ENCODE measurements at regions not wholly inside any gene's neighbourhood (a gene's known extent, or its start where the extent isn't known, plus 50 kb on each side); places are given as distances from the start of the nearest gene placed in this dataset.
A peak's percentile ranks its signal among the peaks of the same experiment; 100 is the strongest.
"Not testable (repeated sequence)": the region's sequence is repeated elsewhere in the genome, so short reads cannot be mapped to it uniquely, and the experiment has no call there.

DNA sequence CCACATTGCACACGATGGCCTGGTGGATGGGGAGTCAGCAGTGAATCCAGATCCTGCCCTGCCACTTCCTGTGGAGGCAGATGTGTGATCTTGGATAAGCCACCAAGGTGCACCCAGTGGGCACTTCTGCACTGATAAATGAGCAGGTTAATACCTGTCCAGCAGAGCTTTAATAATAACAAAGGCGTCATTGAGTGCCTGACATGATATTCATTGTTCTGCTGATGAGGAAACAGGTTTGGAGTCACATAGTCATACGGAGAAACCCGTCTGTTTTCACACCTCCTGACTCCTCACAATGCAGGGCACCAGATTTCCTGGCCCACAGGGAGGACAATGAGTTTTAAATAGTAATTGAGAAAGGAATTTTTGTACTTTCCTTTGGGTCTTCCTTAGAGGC lies 324.6 kb upstream of the CDH5 start:
- DNase-seq: no peak

DNA sequence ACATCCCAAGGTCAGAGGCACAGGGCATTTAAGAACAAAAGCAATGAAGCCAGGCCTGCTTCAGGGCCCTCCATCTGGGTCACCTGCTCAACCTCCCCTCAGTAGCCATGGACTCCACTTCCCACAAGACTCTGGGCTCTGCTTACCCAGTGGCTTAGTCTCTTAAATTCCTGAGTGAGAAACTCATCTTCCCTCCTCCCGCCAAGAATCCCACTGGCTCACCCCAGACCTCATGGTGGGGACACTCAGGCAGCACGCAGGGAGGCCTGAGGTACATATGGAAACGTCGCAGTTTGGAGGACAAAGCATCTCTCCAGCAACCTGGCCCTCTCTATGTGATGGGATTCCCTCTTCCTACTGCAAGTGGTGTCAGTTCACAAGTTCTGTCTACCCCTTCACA lies 326.7 kb upstream of the CDH5 start:
- no peak for DNase-seq

DNA sequence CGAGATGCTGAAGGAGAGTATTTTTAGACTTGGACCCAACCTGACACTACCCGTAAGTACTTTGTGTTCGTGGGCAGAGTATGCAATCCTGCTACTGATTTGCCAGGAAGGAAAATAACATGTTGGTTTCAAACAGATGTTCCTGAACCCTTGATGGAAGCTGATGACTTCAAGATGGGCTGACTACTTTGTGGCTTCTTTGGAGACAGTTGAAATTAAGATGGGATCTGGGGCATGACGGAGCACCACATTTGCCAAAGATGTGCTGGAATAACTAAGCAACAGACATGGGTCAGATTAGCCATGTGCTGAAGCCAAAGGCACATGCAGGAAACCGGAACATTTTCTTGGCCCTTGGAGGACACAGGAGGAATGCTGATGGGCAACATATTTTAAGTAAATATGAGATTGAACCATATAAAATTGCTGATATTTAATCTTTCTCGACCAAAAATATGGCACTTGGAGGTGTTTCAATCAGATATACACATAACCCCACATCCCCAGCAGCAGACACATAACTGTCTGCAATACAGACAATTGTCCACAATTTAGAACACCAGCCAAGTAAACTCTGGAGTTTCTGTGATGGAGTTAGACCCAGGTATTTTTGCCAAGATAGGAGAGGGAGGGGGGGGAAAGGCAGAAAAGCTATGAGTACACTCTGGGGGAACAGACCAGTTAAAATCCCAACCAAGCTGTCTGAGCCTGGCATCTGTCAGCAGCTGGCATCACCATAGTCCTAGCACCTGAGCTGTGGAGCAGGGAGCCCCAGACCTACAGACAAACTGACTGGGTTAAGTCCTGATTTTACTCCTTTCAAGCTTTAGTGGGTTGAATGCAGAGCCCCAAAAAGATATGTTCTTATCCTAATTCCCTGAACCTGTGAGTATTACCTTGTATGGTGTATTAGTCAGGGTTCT lies 329.4 kb upstream of the CDH5 start:
- no peak for DNase-seq

DNA sequence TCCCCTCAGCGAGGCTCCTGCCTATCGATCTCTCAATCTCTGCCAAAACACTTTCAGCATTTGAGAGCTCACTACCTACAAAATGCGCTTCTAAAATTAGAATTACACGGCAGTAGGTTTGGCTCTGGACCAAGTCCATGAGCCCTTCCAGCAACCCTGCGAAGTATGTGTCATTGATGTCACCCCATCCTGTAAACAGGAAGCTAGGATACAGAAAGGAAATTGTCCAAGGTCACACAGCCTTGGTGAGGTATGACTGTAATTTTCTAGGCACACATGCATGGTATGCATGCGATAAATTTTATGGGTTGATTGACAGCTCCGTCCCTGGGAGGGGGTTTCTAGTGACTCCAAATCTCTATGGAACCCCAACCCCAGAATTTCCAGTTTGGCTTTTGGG lies 330.3 kb upstream of the CDH5 start:
- DNase-seq: no peak

DNA sequence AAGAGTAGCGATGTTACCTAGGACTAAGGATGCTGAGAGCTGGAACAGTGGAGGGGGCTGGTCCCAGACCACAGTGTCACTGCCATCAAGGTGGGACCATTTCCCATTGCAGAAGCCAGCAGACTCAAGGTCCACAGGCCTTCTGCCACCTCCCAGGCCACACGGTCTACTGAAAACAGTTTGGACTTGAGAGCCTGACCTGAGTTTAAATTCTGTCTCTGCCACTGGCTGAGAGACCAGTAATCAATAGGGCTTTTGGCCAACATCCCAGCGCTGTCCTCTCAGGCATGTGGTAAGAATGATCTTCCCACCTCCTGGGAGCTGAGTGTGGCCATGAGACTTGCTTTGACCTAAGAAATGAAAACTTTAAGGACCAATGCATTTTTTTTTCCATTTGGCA lies 331.4 kb upstream of the CDH5 start:
- DNase-seq: no peak

DNA sequence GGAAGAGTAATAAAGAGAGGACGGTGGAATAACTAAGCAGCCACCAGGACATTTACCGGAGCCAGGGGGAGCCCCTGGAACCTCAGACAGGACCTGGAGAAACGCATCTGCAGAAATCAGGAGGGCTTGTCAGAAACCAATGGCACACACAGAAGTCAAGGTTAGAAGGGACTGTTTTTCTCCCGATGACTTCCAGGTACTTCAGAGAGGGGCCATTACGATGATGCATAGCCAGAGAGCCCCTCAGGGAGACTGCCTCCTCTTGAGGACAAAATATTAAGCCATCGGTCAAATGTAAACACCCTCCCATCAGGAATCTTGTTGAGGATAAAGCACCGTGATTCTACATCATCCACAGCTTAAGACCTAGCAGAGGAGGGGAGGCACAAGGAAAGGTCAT lies 333.6 kb upstream of the CDH5 start:
- DNase-seq: no peak

DNA sequence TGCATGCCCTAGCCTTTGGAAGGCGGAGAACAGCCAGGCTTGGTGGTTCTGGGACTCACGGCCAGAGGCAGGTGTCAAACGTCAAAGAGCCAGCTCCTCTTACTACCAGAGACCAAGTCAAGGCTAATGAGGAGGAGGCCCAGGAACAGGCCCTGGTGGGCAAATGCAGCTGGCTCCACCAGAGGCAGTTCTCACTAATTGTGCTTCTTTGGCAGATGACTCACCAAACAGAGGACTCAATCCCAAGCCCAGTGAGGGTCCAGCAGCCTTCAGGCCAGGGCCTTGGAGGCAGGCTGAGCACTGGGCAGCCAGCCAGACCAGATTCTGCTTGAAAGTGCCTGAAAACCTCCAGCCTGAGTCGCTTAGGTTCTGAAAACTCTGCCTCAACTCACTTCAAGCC lies 336.5 kb upstream of the CDH5 start:
- no peak for DNase-seq

DNA sequence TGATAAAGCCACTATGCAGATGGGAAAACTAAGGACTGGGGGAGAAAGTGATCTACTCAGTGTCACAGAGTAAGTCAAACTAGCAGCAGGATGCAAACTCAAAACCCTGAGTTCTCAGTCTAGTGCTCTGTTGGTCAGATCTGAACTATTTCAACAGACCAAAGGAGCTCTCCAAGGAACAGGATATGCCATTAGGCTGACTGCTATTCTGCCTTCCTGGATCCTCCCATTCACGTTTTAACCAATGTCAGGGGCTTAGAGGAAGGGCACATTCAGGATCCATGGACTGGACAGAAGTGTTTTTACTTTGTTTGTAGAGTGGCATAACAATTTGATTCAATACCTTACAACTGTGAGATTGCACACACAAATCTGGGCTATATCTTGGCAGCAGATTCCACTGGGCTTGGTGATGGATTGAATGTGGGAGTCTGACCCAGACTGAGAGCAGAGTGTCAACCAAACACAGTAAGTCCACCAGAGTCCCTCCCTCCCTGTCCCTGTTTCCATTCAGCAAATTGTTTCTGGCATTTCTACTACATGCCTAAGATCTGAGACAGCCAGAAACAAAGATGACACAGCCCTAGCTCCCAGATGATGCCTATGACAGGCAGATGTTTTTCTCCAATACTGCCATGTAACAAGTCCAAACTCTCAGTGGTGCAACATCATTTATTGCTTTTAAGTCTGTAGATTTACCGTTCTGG lies 337.8 kb upstream of the CDH5 start:
- DNase-seq: no peak

DNA sequence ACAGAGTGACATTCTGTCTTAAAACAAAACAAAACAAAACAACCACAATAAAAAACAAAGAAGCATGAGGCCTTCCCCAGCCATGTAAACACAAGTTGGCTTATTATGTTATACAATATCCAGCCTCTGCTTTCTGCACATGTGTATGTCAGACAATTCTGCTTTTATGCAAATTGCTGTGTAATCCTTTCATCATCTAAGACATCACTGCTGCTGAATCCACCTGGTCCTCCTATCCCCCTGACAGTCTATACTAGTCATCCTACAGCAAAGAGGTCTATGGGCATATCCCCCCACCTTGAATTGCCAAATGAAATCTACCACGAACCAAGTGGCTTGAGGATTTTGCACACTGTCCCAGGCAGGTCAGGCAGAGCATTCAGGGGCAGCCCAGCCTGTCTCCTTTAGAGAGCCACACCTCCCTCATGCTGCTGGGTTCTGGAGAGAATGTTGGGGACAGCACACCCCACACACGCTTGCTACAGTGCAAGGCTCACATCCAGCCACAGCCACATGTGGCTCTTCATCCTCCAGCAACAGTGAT lies 339.6 kb upstream of the CDH5 start:
- no peak for DNase-seq

DNA sequence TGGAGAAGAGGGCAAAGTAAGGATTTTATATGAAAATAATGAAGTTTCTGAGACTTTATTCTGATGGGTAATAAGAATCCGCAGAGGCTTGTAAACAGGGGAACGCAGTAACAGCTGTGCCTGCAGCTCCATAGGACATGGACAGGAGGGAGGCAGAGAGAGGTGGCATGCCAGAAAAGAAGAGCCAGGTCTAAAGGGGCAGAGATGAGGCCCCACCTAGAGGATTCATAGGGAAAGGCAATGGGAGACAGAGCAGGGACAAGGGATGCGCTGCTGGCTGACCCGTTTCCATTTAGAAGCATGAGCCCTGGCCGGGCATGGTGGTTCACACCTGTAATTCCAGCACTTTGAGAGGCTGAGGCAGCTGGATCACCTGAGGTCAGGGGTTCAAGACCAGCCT lies 340.3 kb upstream of the CDH5 start:
- no peak for DNase-seq

DNA sequence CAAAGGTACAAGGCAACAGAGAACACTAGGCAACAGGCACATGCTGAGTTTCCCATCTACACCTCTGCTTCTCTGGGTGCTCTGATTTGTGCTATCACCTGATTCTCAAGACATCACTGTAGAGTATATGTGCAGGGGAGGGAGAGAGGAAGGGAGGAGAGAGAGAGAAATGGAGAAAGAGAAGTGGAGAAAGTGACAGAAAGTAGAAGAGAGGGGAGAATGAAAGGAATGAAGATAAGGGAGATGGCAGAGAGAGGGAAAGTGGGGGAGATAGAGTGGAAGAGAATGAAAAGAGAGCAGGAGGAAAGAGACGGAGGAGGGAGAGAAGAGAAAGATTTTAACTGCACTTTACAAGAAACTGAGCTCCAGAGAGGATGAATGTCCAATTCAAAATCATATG lies 340.7 kb upstream of the CDH5 start:
- no peak for DNase-seq

DNA sequence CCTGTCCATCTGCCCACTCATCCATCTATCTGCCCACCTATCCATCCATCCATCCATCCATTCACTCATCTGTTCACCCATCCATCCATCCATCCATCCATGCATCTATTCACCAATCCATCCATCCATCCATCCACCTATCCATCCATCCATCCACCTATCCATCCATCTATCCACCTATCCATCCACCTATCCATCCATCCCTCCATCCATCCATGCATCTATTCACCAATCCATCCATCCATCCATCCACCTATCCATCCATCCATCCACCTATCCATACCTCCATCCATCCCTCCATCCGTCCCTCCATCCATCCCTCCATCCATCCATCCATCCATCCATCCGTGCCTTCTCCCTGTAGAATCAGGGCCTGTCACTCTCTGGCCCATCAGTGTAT lies 341.9 kb upstream of the CDH5 start:
- not testable (repeated sequence) for DNase-seq

DNA sequence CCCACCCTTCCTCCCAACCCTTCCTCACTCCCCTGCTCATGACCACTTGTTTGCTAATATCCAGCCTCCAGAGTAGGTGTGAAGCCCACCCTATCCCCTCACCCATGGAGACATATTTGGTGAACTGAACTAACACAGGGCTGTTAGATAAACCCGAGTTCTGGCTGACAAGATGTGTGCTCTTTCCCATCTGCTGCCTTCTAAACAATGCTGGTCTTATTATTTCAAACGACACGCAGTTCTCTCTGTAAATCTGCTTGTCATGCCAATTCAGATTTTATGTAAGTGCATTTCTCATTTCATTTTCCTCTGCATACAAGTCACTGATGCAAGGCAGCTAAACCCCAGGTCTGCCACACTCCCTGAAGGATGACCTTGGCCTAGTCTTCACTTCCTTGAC lies 343.0 kb upstream of the CDH5 start:
- DNase-seq: no peak

DNA sequence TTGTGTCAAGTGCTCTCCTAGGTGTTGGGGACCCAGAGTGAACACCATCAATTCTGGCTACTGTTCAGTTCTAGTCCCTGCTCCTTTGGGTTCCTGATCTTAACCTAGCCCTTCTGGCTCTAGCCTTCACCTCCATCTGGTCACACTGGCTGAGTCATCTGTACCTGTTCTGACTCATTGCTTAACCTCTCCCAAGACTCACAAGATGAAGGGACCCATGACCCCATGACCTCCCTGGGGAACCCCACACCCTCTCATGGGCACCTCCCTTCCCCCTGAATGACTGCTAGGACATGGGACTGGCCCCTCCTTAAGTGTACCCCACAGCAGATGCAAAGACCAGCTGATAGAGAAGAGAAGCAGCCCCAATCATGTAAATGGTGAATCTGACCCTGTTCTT lies 345.8 kb upstream of the CDH5 start:
- peak in 1 of 2 donors; percentile 10 for DNase-seq

DNA sequence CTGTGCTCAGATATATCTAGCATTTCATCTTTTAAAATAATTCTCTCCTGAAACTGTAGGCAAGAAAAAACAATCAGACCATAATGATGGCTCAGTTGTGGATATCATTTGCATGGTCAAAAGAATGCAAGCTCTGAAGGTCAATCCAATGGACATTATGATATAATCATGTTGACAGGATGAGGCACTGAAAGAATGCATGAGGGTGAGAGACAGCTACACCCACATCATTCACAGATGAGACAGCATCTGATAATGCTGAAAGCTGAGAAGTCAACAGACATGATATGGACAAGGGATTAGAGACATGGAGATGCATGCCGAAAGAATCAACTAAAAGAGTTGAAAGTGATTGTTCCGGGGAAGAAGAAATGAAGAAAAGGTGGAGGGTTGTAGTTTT lies 346.4 kb upstream of the CDH5 start:
- DNase-seq: no peak

DNA sequence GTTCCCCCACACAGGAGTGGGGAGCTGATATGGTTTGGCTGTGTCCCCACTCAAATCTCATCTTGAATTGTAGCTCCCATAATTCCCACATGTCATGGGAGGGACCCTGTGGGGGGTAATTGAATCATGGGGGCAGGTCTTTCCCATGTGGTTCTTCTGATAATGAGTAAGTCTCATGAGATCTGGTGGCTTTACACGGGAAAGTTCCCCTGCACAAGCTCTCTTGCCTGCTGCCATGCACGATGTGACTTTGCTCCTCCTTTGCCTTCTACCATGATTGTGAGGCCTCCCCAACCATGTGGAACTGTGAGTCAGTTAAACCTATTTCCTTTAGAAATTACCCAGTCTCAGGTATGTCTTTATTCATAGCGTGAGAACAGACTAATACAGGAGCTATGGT lies 347.0 kb upstream of the CDH5 start:
- not testable (repeated sequence) for DNase-seq

DNA sequence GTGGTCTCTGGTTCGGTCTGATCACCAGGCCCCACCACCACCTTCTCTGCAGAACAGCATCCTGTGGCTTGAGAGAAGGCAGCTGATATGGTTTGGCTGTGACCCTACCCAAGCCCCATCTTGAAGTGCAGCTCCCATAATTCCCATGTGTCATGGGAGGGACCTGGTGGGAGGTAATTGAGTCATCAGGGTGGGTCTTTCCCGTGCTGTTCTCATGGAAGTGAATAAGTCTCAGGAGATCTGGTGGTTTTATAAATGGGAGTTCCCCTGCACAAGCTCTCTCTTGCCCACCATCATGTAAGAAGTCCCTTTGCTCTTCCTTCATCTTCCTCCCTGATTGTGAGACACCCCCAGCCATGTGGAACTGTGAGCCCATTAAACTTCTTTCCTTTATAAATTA lies 352.3 kb upstream of the CDH5 start:
- peak in 1 of 2 donors; percentile 12 for DNase-seq

DNA sequence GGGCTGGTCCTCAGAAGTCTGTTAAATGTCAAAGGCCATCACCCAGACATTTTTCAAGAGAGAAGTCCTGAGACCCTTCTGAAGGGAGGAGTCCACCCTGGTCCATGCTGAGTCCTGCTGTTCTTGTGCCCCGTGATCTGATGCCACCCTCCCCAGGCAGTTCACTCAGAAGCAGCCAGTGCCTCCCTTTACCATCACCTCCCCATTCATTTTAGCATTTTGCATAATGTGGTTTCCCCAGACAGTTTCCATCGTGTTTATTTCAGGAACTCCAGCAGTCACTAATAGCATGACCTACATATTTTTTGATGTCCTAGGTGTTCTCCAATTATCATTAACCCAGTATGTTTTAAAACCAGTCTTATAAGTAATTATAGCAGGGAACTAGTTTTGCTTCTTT lies 353.0 kb upstream of the CDH5 start:
- DNase-seq: no peak

DNA sequence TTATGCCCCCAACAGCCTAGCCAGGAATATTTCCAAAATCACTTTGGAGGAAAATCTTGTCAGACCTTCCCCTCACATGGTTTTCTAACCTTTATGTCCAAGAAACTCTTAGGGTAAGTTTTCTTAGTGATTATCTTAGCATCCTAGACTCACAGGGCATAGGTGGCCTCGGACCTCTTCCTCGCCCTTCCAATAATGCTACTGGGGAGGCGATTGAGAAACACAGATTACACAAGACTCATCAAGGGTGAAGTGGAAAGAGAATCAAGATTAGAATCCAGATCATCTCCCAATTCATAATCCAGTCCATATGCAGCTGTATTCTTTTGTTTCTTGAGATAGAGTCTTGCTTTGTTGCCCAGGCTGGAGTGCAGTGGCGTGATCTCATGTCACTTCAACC lies 358.4 kb upstream of the CDH5 start:
- no peak for DNase-seq

DNA sequence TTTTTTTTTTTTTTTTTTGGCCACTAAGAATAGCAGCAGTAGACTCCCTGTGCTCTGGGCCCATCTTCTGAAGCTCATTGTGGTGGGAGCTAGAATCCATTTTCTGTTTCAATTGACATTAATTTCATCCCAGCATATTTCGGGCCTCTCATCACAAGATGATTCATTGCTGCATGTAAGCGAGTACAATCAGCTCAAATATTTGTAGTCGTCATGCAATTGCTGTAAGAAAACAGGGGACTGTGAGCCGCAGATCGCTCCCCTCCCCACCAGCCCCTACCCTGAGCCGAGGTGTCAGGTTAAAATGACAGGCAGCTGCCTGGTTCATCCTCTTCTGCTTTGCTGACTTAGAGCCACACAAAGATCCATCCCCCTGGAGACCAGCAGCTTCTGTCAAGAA lies 358.8 kb upstream of the CDH5 start:
- DNase-seq: no peak

DNA sequence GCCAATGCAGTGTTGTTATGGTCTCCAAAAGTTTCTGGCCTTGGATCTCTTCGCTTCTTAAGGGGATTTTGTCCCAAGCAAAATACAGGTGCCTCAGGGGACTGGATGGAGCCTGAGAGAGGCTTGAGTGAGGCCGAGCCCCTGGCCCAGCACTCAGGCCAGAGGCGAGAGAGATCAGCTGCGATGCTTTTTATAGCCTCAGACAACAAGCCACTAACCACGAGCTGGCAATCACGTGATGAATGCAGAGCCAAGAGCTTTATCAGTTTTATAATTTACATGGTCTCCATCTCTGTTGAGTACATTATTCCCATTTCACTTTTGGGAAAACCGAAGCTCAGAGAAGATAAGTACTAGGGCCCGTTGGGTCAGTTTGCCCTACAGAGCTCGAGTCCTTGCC lies 360.0 kb upstream of the CDH5 start:
- DNase-seq: no peak

DNA sequence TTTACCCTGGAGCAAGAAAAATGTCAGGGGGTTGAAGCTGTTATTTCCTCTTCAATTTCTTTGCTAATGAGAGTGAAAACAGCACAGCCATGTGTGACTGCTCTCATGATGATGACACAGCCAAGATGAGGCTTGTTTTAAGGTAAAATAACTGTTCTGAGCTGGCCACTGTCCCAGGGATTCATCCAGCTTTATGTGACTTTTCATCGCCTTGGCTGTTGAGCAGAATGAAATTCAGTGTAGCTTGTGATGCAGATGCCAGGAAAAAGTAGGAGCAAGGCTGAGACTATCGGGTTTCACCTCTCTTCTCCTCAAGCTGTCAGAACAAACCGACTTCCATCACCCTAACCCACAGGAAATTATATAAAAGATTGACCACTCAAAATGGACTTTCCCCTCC lies 361.8 kb upstream of the CDH5 start:
- no peak for DNase-seq

DNA sequence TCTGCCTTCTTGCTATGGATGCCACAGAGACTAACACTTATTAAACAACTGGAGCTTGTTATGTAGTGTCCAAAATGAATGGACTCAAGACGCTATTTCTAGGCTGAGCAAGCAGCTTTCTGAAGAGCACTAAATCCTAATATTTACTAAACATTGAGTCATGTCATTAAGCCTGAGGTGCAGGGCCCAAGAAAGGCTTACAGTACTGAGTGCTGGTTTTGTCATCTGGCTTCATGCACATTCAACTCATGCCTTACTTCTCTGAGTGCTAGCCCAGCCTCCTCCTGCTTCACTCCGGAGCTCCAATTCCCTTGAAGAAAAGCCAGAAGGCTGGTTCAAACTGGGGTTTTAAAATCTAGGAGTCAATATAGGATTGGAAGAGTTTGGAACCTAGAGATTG lies 363.3 kb upstream of the CDH5 start:
- DNase-seq: no peak

DNA sequence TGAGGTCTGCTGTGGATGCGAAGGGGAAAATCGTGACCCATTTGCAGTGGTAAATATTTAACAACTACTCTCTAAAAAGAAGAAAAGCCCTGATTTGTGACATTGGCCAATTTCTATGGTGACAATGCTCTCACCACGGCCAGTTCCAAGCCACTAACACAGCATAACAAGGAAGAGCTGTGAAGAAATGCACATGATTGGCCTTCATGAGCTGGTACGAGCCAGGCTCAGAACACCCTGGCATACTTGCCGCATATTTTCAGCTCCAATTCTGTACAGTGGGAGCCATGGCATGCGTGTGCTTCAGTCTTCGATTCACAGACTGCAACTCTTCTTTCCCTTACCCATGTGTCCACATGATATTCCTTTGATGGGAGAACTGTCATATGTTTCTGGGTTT lies 363.9 kb upstream of the CDH5 start:
- no peak for DNase-seq
